RWPE1 (cell line): ENCODE measurements at regions not wholly inside any gene's neighbourhood (a gene's known extent, or its start where the extent isn't known, plus 50 kb on each side); places are given as distances from the start of the nearest gene placed in this dataset.

Experiments
- CTCF ChIA-PET: fragments of 350-600 bp; sonication (Branson Sonifier 250); formaldehyde crosslinking; extraction: SDS; loops from one replicate; lab custom pipeline; 2021; lab: Yijun Ruan, JAX
- POLR2A ChIA-PET: fragments of 400-600 bp; formaldehyde crosslinking; extraction: SDS; loops from one replicate; lab custom pipeline; 2020; ENCODE audit warnings: antibody characterized with exemption; ENCODE audit not compliant: low non-redundant PET; lab: Yijun Ruan, JAX
- DNase-seq: peaks from one replicate; pipeline ENCODE4 v3.0.0; 2012; ENCODE audit warnings: low spot score
- H3K27ac ChIP-seq: fragments of 450-650 bp; 2 replicates; pipeline ENCODE4 v1.5.1; 2017
- TF ChIP-seq, protein P1 (sequence below): fragments of 450-650 bp; conservative IDR thresholded peaks from 2 replicates; pipeline ENCODE4 v1.5.1; 2017; ENCODE audit warnings: low read depth, mild to moderate bottlenecking

DNA sequence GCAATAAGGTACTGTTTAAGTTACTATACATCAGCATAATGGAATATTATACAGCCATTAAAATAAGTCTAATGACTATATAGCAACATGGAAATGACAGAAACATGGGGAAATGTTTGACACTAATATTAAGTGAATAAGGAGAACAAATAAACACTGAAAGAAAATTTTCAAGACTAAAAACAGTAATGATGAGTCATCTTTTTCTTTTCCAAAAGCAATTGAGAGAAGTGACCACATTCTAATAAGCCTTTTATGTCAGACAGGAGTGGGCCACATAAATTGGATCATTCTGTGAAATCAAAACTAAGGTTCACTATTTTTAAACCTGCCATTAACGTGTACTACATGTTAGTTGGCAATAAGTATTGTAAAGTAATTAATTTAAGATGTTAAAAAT, 187.5 kb downstream of the AHR start:
- CTCF ChIA-PET, result no interaction called here
- TF ChIP-seq, protein P1, sequence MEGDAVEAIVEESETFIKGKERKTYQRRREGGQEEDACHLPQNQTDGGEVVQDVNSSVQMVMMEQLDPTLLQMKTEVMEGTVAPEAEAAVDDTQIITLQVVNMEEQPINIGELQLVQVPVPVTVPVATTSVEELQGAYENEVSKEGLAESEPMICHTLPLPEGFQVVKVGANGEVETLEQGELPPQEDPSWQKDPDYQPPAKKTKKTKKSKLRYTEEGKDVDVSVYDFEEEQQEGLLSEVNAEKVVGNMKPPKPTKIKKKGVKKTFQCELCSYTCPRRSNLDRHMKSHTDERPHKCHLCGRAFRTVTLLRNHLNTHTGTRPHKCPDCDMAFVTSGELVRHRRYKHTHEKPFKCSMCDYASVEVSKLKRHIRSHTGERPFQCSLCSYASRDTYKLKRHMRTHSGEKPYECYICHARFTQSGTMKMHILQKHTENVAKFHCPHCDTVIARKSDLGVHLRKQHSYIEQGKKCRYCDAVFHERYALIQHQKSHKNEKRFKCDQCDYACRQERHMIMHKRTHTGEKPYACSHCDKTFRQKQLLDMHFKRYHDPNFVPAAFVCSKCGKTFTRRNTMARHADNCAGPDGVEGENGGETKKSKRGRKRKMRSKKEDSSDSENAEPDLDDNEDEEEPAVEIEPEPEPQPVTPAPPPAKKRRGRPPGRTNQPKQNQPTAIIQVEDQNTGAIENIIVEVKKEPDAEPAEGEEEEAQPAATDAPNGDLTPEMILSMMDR, result no peak
- no peak for DNase-seq
- no peak overlapping the region for H3K27ac ChIP-seq
- POLR2A ChIA-PET, result no interaction called here

DNA sequence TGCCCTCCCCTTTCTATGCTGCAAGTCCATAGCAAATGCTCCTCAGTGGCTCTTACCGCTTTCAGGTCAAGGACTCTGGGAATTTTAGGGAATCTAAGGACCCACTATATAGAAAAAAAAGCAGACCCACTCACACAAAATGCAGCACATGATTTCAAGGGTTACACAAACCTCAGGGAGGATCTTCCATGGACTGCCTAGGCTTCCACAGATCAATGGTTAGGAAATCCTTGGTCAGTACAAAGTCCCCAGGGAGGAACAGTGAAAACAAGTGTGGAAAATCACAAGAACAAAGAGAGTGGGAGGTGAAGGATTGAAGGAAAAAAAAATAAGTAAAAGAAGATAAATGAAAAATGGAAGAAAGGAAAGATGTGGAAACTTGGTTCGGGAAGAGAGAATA, 188.4 kb downstream of the AHR start:
- CTCF ChIA-PET, result interaction anchor here (0.5 kb wide), 1 partner anchor 1430 kb away, joined by 3 read pairs; no protein-coding TSS in a partner anchor
- no peak for DNase-seq
- TF ChIP-seq, protein P1, result no peak
- POLR2A ChIA-PET, result no interaction called here
- H3K27ac ChIP-seq, result no peak overlapping the region

DNA sequence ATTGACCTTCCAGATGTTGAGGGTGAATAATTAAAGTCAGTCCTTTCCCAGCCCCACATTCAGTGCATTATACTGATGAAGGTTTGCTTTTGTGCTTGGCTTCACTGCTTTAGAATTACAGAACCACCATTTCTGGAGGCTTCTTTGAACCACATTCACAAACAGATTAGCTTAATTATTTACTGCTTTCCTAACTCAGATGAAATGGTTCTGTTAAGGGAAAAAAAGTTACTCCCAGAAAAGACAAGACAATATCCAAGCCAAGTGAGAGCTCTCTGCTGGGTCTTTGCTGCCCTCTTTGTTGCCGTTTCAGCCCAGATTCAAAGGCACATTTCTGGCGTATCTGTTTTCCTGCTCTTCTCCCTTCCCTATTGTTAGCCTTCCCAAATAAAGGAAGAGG, 188.9 kb downstream of the AHR start:
- CTCF ChIA-PET, result interaction anchor here (0.5 kb wide), 1 partner anchor 1430 kb away, joined by 3 read pairs; no protein-coding TSS in a partner anchor

DNA sequence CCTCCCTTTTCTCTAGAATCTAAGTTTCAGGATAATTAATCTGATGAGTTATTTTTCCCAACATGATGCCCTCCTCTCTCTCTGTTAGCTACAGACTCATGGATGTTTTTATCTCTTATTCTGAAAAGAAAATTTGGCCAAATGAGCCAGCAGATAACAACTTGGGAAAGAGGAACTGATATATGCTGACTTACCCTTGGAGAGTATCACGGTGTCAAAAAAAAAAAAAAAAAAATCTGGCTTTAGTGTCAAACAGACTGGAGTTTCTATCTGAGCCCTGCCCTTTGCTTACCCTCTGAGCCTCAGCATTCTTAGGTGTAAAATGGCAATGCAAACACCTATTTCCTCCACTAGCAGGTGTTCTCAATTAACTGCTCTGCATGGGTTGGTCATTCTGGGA, 190.4 kb downstream of the AHR start:
- CTCF ChIA-PET, result interaction anchor here (0.7 kb wide), 1 partner anchor 186 kb away, joined by 3 read pairs; no protein-coding TSS in a partner anchor
- POLR2A ChIA-PET, result no interaction called here

More for the DNA sequence above, 188.9 kb downstream of the AHR start:
- no peak for DNase-seq
- H3K27ac ChIP-seq, result no peak overlapping the region
- TF ChIP-seq, protein P1, result no peak
- POLR2A ChIA-PET, result no interaction called here

DNA sequence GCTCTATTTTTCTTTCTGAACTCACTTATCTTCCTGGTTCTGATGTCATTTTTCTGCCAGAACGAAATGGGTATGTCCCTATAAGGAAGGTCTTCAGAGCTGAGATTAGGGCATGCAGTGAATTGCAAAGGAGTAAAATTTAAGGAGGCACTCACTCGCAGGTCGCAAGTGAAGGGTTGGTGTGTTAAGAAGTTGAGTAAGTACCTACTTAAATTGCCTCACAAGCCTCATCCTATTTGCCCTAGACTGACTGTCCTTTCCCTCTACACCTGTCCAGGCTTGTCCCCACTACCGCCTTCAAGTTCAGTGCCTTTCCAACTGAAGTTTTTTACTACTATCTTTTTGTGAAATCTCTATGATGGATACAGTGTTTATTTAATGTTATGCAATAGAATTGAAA, 191.5 kb downstream of the AHR start:
- CTCF ChIA-PET, result interaction anchor here (0.7 kb wide), 1 partner anchor 62 kb away, joined by 3 read pairs; no protein-coding TSS in a partner anchor

More for the DNA sequence above, 190.4 kb downstream of the AHR start:
- no peak overlapping the region for H3K27ac ChIP-seq
- no peak for DNase-seq
- TF ChIP-seq, protein P1, result no peak

DNA sequence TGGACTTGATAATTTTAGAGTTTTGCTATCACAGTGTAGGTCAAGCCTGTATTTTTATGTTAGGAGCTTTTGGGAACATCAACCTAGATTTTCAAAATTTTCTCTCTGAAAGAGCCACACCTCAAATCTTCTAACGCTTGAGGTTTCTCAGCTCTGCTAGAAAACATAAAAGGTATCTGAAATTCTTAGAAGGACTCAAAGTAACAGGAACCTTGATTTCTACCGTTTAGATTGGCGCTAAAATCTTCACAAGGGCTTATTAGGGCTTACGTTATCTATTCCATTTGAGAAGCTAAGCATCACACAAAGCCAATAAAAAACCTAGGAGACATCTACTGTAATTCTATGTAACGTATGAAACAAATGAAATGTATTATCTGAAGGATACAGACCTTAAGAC, 192.4 kb downstream of the AHR start:
- POLR2A ChIA-PET, result no interaction called here
- TF ChIP-seq, protein P1, result no peak
- no peak for DNase-seq
- CTCF ChIA-PET, result interaction anchor here (0.6 kb wide), 1 partner anchor 92 kb away, joined by 4 read pairs; no protein-coding TSS in a partner anchor
- no peak overlapping the region for H3K27ac ChIP-seq

More for the DNA sequence above, 191.5 kb downstream of the AHR start:
- DNase-seq, result peak; percentile 73
- POLR2A ChIA-PET, result interaction anchor here (0.5 kb wide), 1 partner anchor 1403 kb away, joined by 3 read pairs; no protein-coding TSS in a partner anchor
- H3K27ac ChIP-seq, result no peak overlapping the region
- TF ChIP-seq, protein P1, result no peak
